ENCODE measurements at regions not wholly inside any gene's neighbourhood (a gene's known extent, or its start where the extent isn't known, plus 50 kb on each side); places are given as distances from the start of the nearest gene placed in this dataset.

DNA sequence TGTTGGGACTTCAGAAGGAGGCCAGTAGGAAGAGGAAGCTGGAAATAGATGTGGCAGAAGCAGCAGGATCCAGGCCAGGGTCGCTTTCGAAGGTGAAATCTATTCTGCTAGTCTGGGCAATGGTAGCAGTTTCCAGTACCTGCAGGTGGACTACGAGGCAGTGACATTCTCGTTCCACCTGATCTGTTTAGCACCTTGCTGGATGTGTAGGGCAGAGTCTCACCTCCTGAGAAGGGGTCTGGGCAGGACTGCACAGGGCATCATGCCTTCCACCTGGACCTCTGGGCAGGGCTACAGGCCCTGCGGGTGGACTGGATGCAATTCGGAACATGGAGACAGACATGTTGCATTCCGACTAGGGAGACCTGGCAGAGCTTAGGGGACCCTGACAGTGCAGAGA, 254.8 kb upstream of the ZNF32 start:
- no peak for DNase-seq (ENCODE audit: low read depth in 2 of 2)

DNA sequence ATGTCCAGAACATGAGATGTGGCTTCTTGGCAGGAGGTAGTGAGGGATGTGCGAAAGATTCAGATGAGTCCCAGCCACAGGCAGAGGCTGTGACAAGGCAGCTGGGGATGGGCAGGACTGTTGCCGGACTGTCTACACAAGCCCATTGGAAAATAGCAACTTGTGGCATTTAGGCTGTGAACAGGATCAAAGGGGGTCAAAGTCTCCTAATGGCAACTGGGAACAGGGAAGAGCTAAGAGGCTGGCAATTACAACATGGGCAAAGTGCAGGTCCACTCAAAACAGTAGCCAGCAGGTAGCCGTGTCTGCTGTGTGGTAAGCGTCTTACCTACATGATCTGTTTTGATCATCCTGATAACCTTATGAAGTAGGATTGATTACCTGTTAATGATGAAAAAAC, 254.2 kb upstream of the ZNF32 start:
- no peak for DNase-seq (ENCODE audit: low read depth in 2 of 2)

DNA sequence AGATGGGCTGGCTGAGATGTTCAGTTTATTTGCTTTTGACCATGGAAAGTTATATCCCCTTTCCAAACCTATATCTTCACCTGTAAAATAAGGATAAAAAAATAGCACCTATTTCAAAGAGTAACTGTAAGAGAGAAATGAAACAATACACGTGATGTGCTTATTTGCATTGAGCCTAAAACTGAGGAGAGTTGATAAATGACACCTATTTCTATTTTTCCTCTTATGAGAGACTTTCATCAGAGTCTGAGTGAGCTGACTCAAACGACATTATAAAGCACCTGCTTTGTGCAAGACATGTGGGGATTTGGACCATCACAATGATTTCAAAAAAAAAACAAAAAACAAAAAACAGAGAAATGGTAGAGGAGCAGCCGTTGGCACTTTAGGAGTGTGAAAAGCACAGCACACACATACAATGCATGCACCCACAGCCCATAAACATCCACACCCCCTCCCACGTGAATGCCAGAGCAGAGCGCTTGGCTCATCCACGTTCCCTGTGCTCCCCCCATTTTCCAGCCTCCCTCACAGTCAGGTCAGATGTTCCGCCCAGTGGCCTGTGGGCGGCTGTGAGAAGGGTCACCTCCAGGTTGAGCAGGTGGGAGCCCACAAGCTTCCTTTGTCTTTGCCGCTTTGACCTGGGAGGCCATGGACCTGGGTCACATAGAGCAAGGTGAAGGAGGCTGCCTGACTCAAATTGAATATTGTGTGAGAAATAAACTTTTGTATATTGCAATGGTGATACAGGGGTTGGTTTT, 253.2 kb upstream of the ZNF32 start:
- DNase-seq (ENCODE audit: low read depth in 2 of 2), result no peak

DNA sequence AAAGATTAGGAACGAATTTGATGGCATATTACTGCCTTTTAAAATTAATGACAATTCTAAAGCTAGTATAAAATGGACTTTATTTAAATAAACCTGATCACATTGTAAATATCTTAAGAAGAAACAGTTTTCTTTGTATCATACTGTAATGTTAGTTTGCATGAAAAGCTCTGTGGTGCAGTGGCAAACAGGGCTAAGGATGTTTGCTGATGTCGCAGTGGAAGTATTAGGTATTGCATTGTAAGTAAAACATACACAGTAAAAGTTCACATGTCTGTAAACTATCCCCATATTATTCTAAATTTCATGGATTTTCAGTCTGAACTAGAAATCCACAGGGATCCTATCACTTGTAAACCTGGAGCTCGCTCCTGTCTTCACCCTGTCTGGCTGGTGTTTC, 252.6 kb upstream of the ZNF32 start:
- no peak for DNase-seq (ENCODE audit: low read depth in 2 of 2)

DNA sequence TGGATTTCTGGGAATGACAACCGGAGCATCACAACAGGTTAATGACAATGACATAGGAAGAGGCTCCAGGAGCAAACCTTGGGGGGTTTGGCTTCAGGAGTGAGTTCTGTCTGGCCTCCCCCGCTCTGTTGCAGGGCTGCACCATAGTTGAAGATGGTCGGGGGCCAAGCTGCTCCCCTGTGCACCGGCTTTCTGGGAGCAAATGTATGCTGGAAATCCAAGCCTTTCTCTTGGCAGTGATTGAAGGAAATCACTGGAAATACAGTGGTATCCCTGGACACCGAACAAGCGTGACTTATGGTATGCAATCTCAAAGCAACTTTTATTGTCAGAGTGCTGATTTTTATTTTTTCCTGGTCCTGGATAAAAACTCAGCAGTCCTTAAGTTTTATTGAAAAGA, 251.9 kb upstream of the ZNF32 start:
- no peak for DNase-seq (ENCODE audit: low read depth in 2 of 2)

DNA sequence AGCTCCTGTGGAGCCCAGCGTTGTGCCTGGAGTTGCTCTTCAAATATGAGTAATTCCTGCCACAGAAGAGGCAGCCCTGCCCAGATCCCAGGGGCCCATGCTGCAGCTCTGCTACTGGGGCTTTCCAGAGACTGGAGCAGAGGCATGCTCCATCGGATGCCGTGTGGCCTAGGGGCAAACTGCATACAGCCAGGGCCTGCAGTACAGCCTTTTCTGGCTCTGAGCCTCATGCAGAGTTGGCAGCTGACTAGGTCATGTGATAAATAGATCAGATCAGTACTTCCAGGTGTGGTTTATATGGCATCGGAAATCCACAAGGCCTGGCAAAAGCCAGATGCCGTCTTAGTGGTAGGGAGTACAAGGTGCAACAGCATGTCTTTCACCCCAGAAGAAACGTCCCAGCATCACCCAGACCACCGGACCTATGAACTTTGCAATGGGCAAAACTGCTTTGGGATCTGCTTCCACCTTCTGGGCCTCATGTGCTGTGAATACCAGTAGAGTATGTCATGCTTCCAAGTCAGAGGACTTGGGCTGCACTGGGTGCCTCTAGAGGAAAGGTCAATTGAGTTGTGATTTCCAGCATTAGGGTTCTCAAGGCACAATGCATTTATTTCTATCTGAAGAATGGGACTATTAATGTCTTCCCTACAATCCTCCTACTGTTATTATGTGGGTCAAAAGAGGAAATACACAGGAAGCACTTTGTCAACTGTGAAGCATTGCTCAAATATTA, 250.7 kb upstream of the ZNF32 start:
- DNase-seq (ENCODE audit: low read depth in 2 of 2), result no peak

DNA sequence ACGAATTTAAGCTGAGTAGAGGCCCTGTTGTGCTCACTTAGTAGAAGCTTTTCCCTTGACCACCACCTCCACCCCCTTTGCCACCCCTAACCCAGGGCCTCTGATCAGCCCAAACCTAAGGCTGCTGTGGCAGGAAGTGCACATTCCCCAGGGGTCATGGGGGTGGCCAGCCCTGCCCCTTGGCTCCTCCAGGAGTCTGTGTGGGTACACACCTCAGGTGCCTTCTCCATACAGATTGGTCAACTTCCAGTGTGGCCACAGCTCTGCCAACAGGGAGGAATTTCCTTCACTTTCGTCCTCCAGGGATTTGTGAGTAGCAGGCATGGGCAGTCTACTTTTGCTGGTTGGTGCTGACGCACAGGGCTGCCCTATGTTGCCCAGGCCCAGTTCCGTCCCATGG, 249.9 kb upstream of the ZNF32 start:
- no peak for DNase-seq (ENCODE audit: low read depth in 2 of 2)

DNA sequence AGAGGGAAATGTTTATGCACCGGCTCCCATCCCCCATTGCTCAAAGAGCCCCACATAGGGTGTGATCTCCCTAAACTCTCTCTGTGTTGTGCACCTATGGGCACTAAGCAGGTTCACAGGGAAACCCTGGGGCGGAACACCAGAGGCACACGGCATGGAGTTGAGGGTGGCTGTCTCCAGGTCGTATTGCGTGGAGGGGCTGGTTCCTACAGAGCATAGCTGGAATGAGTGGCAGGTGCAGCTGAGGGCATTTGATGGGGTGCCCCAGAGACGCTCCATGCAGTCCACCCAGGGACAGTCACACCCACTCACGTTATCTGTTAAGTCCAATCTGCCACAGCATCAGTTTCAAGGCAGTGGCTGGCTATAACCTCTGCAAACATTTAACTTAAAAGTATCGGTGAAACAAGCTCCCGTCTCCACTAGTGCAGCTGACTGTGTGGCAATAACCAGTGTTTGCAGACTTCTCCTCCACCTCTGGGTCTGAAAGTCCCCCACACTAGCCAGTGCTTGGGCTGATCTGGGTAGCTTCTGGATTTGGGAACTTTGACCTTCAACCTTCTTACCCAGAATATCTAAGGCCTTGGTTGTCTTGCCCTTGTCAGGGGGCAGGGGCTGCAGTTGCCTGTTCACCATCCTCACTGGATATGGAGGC, 249.2 kb upstream of the ZNF32 start:
- DNase-seq (ENCODE audit: low read depth in 2 of 2), result no peak

DNA sequence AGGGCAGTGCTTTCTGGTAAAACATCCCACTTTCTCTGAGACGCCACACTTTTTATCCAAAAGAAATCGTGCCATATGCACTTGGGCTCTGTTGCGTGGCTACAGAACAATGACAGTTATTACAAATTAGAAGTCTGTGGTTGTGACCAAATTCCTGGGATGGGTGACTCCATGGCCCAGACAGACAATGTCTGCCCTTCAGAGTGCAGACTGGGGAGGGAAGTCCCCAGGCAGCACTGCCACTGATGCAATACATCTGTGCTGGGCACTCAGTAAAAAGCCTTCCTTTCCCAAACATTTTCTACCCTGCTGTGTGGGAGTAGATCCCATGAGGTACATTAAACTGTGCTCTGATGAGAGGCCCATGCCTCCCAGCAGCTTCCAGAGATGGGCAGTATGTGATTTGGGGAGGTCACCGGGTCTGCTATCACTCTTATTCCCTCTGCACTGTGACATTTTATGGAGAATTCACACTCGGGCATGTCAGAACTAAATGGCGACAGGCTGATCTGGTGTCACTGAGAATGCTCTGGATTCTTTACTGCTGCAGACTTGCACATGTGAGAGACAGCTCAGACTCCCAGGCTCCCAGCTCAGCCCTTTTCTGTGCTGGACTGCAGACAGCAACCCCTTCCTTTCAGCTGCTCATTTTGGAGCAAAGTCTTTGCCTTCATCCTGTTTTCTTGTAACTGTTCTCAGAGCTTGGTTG, 243.5 kb upstream of the ZNF32 start:
- no peak for DNase-seq (ENCODE audit: low read depth in 2 of 2)

DNA sequence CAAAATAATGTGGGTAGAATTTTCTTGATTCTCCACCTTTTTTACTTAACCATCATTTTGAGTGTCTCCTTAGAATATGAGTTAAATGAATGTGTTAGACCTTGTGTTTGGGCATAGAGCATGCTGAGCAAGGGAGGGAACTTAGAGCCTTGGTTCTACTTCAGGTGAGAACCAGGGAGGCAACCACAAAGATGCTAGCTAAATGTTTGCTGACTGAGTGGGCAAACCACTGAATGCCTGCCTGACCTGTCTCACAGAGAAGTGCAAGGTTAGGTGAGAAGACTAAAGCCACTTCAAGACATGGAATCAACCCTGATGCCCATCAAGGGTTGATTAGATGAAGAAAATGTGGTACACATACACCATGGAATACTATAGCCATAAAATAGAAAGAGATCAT, 242.6 kb upstream of the ZNF32 start:
- DNase-seq (ENCODE audit: low read depth in 2 of 2), result no peak

DNA sequence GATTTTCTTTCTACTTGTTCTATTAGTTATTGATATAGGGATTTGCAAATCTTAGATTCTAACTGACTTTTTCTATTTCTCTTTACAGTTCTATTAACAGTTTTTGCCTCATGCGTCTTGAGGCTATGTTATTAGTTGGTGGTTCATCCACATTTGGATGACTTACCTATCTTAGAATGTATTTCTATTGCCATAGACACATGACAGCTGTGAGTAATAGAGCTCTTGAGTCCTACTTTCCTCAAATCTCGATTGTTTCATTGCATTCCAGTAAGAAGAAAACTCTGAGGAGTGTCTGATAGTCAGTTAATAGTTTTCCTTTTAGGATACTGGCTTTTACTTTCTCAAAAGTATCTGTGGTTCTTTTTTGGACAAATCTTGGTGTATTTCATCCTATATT, 241.4 kb upstream of the ZNF32 start:
- no peak for DNase-seq (ENCODE audit: low read depth in 2 of 2)

DNA sequence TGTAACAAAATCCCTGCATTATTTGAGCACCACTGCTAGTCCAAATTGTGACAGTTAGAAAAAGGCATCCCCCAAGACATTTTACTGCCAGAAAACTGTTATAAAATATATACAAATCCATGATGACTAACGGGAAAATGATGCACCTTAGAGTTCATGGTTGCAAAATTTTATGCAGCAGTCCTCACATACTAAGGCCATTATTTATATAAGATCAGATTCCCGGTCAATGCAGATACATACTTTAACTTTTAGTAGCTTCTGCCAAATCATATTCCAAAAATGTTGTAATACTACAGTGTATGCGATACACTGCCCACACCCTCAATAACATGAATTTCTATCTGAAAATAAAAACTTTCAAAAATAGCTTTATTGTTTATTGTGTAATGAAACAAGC, 239.9 kb upstream of the ZNF32 start:
- no peak for DNase-seq (ENCODE audit: low read depth in 2 of 2)

DNA sequence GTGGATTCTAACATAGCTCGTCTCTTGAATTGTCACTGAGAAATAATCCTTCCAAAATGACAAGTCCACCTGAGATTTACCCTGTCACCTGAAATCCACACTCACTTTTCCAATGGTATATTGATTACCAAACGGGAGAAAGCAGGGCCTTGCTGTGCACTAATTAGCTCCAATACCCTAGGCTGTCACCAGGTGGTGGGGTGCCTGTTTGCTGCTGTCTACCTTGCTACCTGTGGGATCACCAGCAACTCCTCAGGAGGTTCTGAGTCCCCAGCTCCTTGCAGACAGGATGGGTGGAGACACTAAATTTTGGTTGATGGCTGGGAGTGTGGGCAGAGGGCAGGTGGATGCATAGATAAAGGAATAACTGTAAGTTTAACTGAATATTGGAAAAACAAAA, 237.2 kb upstream of the ZNF32 start:
- no peak for DNase-seq (ENCODE audit: low read depth in 2 of 2)

DNA sequence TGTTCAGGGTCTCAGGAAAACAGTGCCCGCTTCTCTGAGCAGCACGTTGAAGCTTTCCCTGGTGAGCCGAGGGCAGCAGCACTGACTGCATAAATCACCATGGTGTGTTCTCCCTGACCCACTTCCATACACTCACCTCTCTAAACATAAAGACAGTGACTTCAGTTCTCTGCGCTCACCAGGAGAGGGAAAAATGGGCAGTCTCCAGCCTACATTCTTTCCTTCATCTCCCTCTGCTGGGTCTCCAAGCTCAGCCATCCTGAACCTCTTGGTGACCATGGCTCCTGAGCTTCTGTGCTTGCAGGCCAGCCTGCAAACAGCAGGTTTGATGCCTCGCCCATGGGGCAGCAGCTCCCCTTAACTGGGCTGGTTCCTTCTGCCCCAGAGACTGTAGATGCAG, 236.6 kb upstream of the ZNF32 start:
- DNase-seq (ENCODE audit: low read depth in 2 of 2), result no peak

DNA sequence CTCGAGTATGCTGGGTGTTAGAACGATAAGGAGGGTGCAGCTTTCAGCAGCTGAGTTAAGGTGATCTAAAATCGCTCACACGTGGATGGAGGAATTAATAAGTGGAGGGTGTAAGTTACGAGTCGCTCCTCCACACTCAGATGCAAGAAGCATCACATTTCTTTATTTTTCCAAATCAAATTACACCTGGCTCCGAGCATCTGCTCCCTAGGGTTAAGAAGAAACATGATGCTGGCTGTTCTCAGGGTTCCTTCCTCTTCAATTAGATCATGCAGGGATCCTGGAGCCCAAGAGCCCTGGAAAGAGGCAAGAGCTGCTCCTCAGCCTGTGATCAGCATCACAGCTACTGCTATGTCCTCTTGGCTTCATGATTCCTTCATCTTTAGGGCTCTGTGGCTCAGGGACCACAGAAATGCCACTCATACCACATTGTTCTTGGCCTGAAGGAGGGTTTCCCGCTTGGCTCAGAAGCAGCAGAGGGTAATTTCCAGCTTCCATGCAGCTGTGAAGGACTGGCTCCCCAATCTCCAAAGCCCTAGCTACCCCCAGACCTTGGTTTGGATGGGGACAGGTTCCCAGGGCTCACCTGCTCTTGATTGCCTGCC, 235.9 kb upstream of the ZNF32 start:
- no peak for DNase-seq (ENCODE audit: low read depth in 2 of 2)

DNA sequence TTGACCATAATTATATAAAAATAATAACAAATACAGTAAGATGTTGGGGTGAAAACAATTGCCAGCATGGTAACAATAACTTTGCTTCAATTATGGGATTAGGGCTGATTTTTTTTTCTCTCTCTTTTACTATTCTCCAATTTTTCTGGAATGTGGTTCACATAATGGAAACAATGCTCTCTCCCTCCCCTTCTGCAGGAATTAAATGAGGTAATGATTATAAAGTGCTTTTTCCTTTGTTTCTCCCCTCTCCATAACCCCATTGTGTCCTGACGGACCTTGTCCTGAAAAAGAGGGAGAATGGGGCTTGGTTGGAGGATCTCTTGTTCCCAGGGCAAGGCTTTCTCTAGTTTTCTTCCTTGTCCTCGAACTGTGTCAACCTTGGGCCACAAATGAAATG, 234.0 kb upstream of the ZNF32 start:
- no peak for DNase-seq (ENCODE audit: low read depth in 2 of 2)

DNA sequence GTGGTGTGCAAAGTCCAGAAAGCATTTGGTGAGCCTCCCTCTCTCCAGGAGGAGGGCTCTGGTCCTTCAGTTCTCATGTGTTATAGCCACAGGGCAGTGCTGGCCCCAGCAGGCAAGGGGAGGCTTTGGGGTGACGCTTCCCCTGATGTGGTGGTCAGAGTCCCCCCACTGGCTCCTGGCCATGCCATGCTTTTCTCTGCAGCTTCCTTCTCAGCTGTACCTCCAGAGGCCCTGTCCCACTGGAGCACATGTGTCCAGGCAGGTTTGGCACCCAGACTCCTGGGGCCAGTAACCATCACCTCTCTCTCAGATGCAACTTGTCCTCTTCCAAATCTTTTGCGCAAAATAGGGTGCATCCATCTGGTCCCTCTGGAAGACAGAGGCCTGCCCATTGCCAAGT, 233.0 kb upstream of the ZNF32 start:
- no peak for DNase-seq (ENCODE audit: low read depth in 2 of 2)

DNA sequence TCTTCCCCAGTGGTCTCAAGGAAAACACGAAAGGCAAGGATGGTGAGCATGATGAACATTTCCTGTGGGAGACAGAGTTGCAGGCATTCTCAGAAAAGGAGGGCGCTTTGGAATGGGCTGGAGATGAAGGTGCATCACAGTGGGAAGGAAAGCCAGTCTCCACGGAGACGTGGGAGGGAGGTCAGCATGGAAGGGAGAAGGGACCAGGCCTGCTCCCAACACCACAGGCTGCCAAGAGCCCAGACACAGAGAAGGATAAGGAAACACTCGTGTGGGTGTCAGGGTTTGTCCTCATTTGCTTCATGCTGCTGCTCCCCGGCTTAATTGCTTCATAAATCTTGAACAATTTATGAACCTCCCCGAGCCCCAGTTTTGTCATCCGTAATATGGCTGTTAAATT, 231.5 kb upstream of the ZNF32 start:
- DNase-seq (ENCODE audit: low read depth in 2 of 2), result no peak

DNA sequence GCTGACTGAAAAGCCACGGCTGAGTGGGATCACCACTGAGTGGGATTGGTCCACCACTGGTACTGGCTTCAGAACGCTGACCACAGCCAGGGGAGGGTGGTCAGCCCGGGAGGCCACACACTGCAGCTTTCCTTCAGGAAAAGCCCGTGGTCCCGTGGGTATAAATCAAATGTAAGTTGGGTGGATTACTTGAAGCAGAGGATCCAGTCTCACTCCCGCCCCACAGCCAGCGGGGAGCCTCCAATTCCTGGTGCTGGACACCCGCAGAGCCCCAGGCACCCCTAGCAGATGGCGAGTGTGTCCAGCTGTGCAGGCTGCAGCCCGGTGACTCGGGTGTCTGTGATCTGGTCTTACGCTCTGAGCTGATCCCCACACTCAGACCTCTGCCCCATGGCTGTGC, 231.1 kb upstream of the ZNF32 start:
- no peak for DNase-seq (ENCODE audit: low read depth in 2 of 2)

DNA sequence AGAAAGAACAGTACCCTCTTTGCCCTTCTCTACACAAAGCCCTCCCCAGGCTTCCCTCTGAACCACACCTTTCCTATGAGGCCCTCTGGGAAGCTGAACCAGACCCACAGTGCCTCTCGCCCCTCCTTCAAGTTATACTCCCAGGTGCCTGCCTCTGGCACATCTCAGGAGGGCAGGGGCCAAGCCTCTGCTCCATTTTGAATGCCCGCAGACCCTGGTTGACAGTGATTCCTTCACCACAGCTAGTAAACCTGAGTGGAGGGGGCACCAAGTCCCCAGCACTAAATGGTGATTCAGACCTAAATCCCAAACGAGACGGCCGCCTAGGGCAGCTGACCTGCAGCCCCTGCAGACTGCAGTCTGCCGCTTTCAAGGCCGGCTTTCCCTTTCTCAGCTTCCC, 230.5 kb upstream of the ZNF32 start:
- DNase-seq (ENCODE audit: low read depth in 2 of 2), result no peak

DNA sequence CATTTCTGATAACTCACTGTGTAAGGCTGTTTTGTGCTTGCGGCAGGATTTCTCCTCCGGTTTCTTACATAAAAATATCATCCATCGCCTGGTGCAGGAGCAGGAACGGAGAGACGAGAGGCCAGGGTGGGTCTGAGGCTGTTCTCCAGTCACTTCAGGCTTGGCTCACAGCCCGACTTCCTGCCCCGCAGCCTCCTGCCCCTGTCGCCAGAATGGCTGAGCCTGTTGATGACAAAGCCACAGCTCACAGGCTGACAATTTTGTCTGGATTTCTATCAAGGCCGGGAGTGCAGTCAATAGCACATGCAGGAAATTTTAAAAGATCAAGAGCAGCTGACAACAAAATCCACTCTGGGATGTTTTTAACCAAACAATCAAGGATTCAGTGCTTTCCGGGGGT, 229.7 kb upstream of the ZNF32 start:
- DNase-seq (ENCODE audit: low read depth in 2 of 2), result no peak

DNA sequence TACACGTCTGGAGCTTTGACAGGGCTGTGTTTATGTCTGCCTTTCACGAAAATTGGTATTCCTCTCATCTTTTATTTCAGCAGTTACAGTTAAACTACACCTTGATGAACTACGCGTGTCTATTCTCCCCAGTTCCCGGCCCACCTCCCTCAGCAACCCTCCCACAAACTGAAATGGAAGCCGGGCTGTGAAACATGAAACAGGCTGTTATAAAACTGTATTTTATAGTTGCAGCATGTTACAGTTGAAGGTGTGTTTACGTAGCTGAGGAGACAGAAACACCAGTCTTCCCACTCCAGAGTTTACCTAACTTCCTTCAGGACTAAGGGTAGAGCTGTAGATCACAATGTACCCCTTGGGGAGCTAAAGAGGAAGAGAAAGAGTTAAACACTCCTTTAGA, 228.3 kb upstream of the ZNF32 start:
- DNase-seq (ENCODE audit: low read depth in 2 of 2), result no peak
